Osteoblast (primary cell): ENCODE measurements at regions not wholly inside any gene's neighbourhood (a gene's known extent, or its start where the extent isn't known, plus 50 kb on each side); places are given as distances from the start of the nearest gene placed in this dataset.
"Not testable (repeated sequence)": the region's sequence is repeated elsewhere in the genome, so short reads cannot be mapped to it uniquely, and the experiment has no call there.

Experiments
- DNase-seq: peaks from one replicate; pipeline ENCODE4 v3.0.0; 2011; ENCODE audit warnings: low spot score, mixed read lengths; ENCODE audit not compliant: insufficient read length; ENCODE audit errors: missing footprints
- H2AFZ ChIP-seq: 2 replicates; pipeline ENCODE4 v1.6.0; 2011; ENCODE audit warnings: mild to moderate bottlenecking, low read length
- H3K27ac ChIP-seq: 2 replicates; pipeline ENCODE4 v1.5.1; 2011; ENCODE audit warnings: mild to moderate bottlenecking, low read depth, low read length, moderate library complexity
- H3K27me3 ChIP-seq: 2 replicates; pipeline ENCODE4 v1.6.0; 2012; ENCODE audit warnings: mild to moderate bottlenecking, control low read depth, inconsistent platforms, low read length, moderate library complexity; ENCODE audit not compliant: insufficient read depth
- H3K36me3 ChIP-seq: 2 replicates; pipeline ENCODE4 v1.5.1; 2011; ENCODE audit warnings: mild to moderate bottlenecking, low read length, control low read depth, moderate library complexity; ENCODE audit not compliant: insufficient read depth
- H3K4me1 ChIP-seq: 2 replicates; pipeline ENCODE4 v1.5.1; 2011; ENCODE audit warnings: mild to moderate bottlenecking, low read length, control low read depth, moderate library complexity; ENCODE audit not compliant: insufficient read depth
- H3K4me2 ChIP-seq: 2 replicates; pipeline ENCODE4 v1.6.0; 2011; ENCODE audit warnings: mild to moderate bottlenecking, low read length; ENCODE audit not compliant: insufficient read depth
- H3K4me3 ChIP-seq: fragments of 200-600 bp; sonication (generic); 3 replicates; pipeline ENCODE4 v1.5.1; 2012; ENCODE audit warnings: mild to moderate bottlenecking, low read length, inconsistent platforms; ENCODE audit not compliant: insufficient read depth
- H3K79me2 ChIP-seq: 2 replicates; pipeline ENCODE4 v1.6.0; 2012; ENCODE audit warnings: mild to moderate bottlenecking, low read length, control low read depth, inconsistent platforms; ENCODE audit not compliant: insufficient read depth
- H3K9me3 ChIP-seq: 2 replicates; pipeline ENCODE4 v1.5.1; 2011; ENCODE audit warnings: low read depth, low read length, control low read depth
- H4K20me1 ChIP-seq: 2 replicates; pipeline ENCODE4 v1.6.0; 2012; ENCODE audit warnings: mild to moderate bottlenecking, low read length, control low read depth; ENCODE audit not compliant: insufficient read depth
- CTCF ChIP-seq: IDR thresholded peaks from 2 replicates; pipeline ENCODE4 v1.5.1; 2011; ENCODE audit warnings: mild to moderate bottlenecking, low read depth, low read length, moderate library complexity; ENCODE audit errors: extremely low read depth

GRCh38 chr5:116772152-116772501 lies 197.5 kb upstream of the SEMA6A start:
- no peaks in the 10 kb centered on the region for H3K36me3 ChIP-seq
- H3K4me3 ChIP-seq = no peak overlapping the region
- no peak overlapping the region for H3K4me2 ChIP-seq
- H3K27me3 ChIP-seq = no peaks in the 10 kb centered on the region
- peaks cover 3% of the 10 kb centered on the region for H3K9me3 ChIP-seq
- DNase-seq = no peak
- H3K27ac ChIP-seq = no peak overlapping the region
- H2AFZ ChIP-seq = no peak overlapping the region
- H4K20me1 ChIP-seq = no peaks in the 10 kb centered on the region
- no peaks in the 10 kb centered on the region for H3K79me2 ChIP-seq
- TF ChIP-seq CTCF = no peak
- H3K4me1 ChIP-seq = no peaks in the 10 kb centered on the region

- Histone ChIP-seq H3K27me3 (no peaks in the 10 kb centered on the region), H3K4me1 (no peaks in the 10 kb centered on the region), H3K79me2 (no peaks in the 10 kb centered on the region), H3K27ac (no peak overlapping the region), H3K4me2 (no peak overlapping the region), H3K36me3 (no peaks in the 10 kb centered on the region), H3K4me3 (no peak overlapping the region), H3K9me3 (peaks cover 3% of the 10 kb centered on the region), H2AFZ (no peak overlapping the region), H4K20me1 (no peaks in the 10 kb centered on the region)
- DNase-seq = no peak
- no peak for TF ChIP-seq CTCF
Observed at GRCh38 chr5:116771466-116772151, 197.0 kb upstream of the SEMA6A start.

- not testable (repeated sequence) for H4K20me1 ChIP-seq, H3K9me3 ChIP-seq, H3K27me3 ChIP-seq, DNase-seq, H2AFZ ChIP-seq, H3K36me3 ChIP-seq, H3K4me2 ChIP-seq, H3K79me2 ChIP-seq, H3K4me1 ChIP-seq, H3K27ac ChIP-seq, H3K4me3 ChIP-seq
Observed at GRCh38 chr5:116769953-116770352, 195.3 kb upstream of the SEMA6A start.

GRCh38 chr5:116769470-116769869 lies 194.8 kb upstream of the SEMA6A start:
- Histone ChIP-seq H3K27me3 (no peaks in the 10 kb centered on the region), H3K4me1 (no peaks in the 10 kb centered on the region), H3K4me2 (no peak overlapping the region), H4K20me1 (no peaks in the 10 kb centered on the region), H3K36me3 (no peaks in the 10 kb centered on the region), H3K27ac (no peak overlapping the region), H3K79me2 (no peaks in the 10 kb centered on the region), H2AFZ (no peak overlapping the region), H3K4me3 (no peak overlapping the region), H3K9me3 (peaks cover 3% of the 10 kb centered on the region)
- no peak for TF ChIP-seq CTCF
- no peak for DNase-seq
